Transverse colon (tissue), 4 donors: ENCODE measurements at regions not wholly inside any gene's neighbourhood (a gene's known extent, or its start where the extent isn't known, plus 50 kb on each side); places are given as distances from the start of the nearest gene placed in this dataset.

Experiments
- DNase-seq: peaks from one replicate; pipeline ENCODE4 v3.0.0-alpha.2; 2019
- H3K27ac ChIP-seq, 4 donors: fragments of 200-600 bp; sonication (generic); 2 replicates each; pipeline ENCODE4 v1.5.1; 2016 to 2018; ENCODE audit warnings: inconsistent platforms in 4 of 4
- H3K27me3 ChIP-seq: fragments of 200-600 bp; sonication (generic); 2 replicates; pipeline ENCODE4 v1.5.1; 2017; ENCODE audit warnings: inconsistent platforms
- H3K36me3 ChIP-seq, 4 donors: fragments of 200-600 bp; sonication (generic); 2 replicates each; pipeline ENCODE4 v1.5.1; 2017 to 2019; ENCODE audit warnings: inconsistent platforms in 4 of 4
- H3K4me1 ChIP-seq, 4 donors: fragments of 200-600 bp; sonication (generic); 2 replicates each; pipeline ENCODE4 v1.5.1; 2017 to 2020; ENCODE audit warnings: inconsistent platforms in 4 of 4
- H3K4me3 ChIP-seq, 4 donors: fragments of 200-600 bp; sonication (generic); 1 replicate in 1 of 4; 2 replicates in 3 of 4; pipeline versions ENCODE4 v1.5.1 to v1.6.1; 2017 to 2019; ENCODE audit warnings: inconsistent platforms in 4 of 4
- H3K9me3 ChIP-seq, 2 donors: fragments of 200-600 bp; sonication (generic); 2 replicates each; pipeline ENCODE4 v1.5.1; 2017 to 2019; ENCODE audit warnings: inconsistent platforms in 2 of 2
- EP300 ChIP-seq: sonication (generic); formaldehyde crosslinking; IDR thresholded peaks from one replicate; pipeline ENCODE4 v1.6.1; 2017; ENCODE audit warnings: antibody characterized with exemption, low read depth
- POLR2A ChIP-seq: fragments of 450-650 bp; IDR thresholded peaks from one replicate; pipeline ENCODE4 v1.6.1; 2016; ENCODE audit warnings: antibody characterized with exemption, mild to moderate bottlenecking, moderate library complexity
- POLR2AphosphoS5 ChIP-seq, 3 donors: sonication (generic); formaldehyde crosslinking; IDR thresholded peaks; one replicate each; pipeline ENCODE4 v1.6.1; 2016; ENCODE audit warnings: antibody characterized with exemption in 3 of 3
- WGBS, 2 donors: methylation state at CpG; one replicate each; pipeline ENCODE4 v1.1.5; 2018; ENCODE audit warnings: low coverage in 1 of 2; 5-methylcytosine and 5-hydroxymethylcytosine counted together
- in situ Hi-C, 4 donors: fragments of 200-750 bp; cut with MboI; loops; one replicate each; pipeline versions ENCODE4 v1.15.0 to v1.15.1; 2017; ENCODE audit warnings: low sequenced_read_pairs in 3 of 4, low pct_ligation_motif_present in 1 of 4, low pct_unique_long_range_greater_than_20kb in 1 of 4
- intact Hi-C: fragments of 100-400 bp; cut with DNase I; formaldehyde crosslinking; loops from one replicate; pipeline ENCODE4 v1.15.1; 2023; ENCODE audit warnings: low total_unique reads
- TF ChIP-seq, protein P1 (sequence below), 5 experiments: fragments of 200-600 bp in 3 of 5; fragments of 450-650 bp in 2 of 5; sonication (generic) in 3 of 5; IDR thresholded peaks; 1 replicate in 2 of 5; 2 replicates in 3 of 5; pipeline ENCODE4 v1.5.1; 2016 to 2017; ENCODE audit warnings: antibody characterized with exemption in 5 of 5, inconsistent platforms in 3 of 5, mild to moderate bottlenecking in 2 of 5, moderate library complexity in 1 of 5

DNA sequence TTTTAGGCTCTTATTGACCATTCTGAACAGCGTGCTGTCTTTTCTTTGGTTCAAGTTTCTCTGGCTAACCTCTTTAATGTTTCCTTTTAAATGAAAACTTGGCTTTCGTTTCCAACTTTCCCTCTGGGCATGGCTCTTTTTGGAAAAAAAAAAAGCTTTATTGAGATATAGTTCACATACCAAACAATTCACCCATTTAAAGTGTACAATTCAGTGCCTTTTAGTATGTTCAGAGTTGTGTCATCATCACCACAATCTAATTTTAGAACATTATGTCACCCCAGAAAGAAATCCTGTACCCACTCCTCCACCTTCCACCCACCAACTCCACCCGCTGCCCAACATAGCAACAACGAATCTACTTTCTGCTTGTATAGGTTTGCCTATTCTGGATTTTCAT is 322.4 kb downstream of the ADCYAP1 start:
- intact Hi-C loops = no loop called here
- WGBS, 2 donors = 75 to 83% methylated on average over 4 of the region's 4 CpGs
- Histone ChIP-seq H3K27me3 (no peaks in the 10 kb centered on the region), H3K4me1 (no peaks in the 10 kb centered on the region), H3K27ac (no peak overlapping the region), H3K9me3 (peaks cover 7 to 9% of the 10 kb centered on the region in 2 donors), H3K36me3 (no peaks in the 10 kb centered on the region), H3K4me3 (no peak overlapping the region)
- TF ChIP-seq POLR2A (no peak), POLR2AphosphoS5 (IDR thresholded peaks at IDR 0.05) (no peak), EP300 (no peak)
- TF ChIP-seq, protein P1, sequence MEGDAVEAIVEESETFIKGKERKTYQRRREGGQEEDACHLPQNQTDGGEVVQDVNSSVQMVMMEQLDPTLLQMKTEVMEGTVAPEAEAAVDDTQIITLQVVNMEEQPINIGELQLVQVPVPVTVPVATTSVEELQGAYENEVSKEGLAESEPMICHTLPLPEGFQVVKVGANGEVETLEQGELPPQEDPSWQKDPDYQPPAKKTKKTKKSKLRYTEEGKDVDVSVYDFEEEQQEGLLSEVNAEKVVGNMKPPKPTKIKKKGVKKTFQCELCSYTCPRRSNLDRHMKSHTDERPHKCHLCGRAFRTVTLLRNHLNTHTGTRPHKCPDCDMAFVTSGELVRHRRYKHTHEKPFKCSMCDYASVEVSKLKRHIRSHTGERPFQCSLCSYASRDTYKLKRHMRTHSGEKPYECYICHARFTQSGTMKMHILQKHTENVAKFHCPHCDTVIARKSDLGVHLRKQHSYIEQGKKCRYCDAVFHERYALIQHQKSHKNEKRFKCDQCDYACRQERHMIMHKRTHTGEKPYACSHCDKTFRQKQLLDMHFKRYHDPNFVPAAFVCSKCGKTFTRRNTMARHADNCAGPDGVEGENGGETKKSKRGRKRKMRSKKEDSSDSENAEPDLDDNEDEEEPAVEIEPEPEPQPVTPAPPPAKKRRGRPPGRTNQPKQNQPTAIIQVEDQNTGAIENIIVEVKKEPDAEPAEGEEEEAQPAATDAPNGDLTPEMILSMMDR (IDR thresholded peaks at IDR 0.05) = no peak
- DNase-seq = no peak
- in situ Hi-C loops = no loop called here

DNA sequence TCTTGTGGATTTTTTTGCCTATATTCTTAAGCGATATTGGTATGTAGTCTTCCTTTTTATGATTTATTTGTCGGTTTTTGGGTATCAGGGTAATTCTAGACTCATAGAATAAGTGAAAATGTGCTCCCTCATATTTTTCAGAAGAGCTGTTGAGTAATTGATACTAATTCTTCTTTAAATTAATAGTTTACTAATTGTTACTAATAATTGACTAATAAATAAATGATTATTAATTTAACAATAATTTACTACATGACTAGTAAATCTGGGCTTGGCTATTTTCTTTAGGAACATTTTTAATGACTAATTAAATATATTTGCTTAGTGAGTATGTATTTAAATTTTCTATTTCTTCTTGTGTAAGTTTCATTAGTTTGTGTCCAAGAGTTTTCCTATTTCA is 325.0 kb downstream of the ADCYAP1 start:
- in situ Hi-C loops (no loop called here), intact Hi-C loops (no loop called here)
- Histone ChIP-seq H3K9me3 (peaks cover 11 to 18% of the 10 kb centered on the region in 2 donors), H3K27me3 (no peaks in the 10 kb centered on the region), H3K36me3 (no peaks in the 10 kb centered on the region), H3K4me3 (no peak overlapping the region), H3K4me1 (no peaks in the 10 kb centered on the region), H3K27ac (no peak overlapping the region)
- 76 to 80% methylated on average over 2 of the region's 2 CpGs for WGBS, 2 donors
- DNase-seq = no peak
- no peak for TF ChIP-seq POLR2A
- TF ChIP-seq, protein P1 (IDR thresholded peaks at IDR 0.05) = no peak
- no peak for TF ChIP-seq POLR2AphosphoS5 (IDR thresholded peaks at IDR 0.05)
- TF ChIP-seq EP300 = no peak

DNA sequence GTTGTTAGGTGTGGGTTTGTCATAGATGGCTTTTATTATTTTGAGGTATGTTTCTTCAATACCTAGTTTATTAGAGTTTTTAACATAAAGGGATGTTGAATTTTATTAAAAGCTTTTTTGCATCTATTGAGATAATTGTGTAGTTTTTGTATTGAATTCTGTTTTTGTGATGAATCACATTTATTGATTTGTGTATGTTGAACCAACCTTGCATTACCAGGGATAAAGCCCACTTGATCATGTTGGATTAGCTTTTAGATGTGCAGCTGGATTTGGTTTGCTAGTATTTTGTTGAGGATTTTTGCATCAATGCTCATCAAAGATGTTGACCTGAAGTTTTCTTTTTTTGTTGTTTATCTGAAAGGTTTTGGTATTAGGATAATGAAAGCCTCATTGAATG is 328.2 kb downstream of the ADCYAP1 start:
- H3K27me3 ChIP-seq = no peaks in the 10 kb centered on the region
- in situ Hi-C loops = no loop called here
- H3K4me3 ChIP-seq = no peak overlapping the region
- no peak for TF ChIP-seq POLR2AphosphoS5 (IDR thresholded peaks at IDR 0.05)
- no peak for TF ChIP-seq POLR2A
- TF ChIP-seq, protein P1 (IDR thresholded peaks at IDR 0.05) = no peak
- TF ChIP-seq EP300 = no peak
- no peaks in the 10 kb centered on the region for H3K36me3 ChIP-seq
- intact Hi-C loops = no loop called here
- DNase-seq = no peak
- H3K4me1 ChIP-seq = no peaks in the 10 kb centered on the region
- peaks cover 16 to 22% of the 10 kb centered on the region in 2 donors for H3K9me3 ChIP-seq
- H3K27ac ChIP-seq = no peak overlapping the region

DNA sequence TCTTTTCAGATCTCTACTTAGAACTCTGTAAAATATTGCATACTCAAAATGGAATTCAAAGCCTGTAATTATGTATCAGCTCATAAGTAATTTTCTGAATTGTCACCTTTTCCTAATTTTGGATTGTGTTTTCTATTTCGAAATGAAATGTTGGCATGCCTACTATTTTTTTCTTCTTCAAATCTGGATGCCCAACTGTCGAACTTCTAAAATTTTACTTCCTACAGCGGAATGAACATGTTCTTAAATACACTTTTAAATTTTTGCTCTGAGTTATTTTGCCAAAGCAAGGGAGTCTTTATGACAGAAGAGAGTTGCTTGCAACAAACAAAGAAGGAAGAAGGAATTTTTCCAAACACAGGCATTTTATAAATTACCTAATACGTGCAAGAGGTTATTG is 336.0 kb downstream of the ADCYAP1 start:
- Histone ChIP-seq H3K4me3 (no peak overlapping the region), H3K27me3 (no peaks in the 10 kb centered on the region), H3K9me3 (peaks cover 3 to 6% of the 10 kb centered on the region in 2 donors), H3K27ac (no peak overlapping the region), H3K4me1 (no peaks in the 10 kb centered on the region), H3K36me3 (no peaks in the 10 kb centered on the region)
- no peak for DNase-seq
- in situ Hi-C loops (no loop called here), intact Hi-C loops (no loop called here)
- TF ChIP-seq POLR2A (no peak), POLR2AphosphoS5 (IDR thresholded peaks at IDR 0.05) (no peak), EP300 (no peak)
- TF ChIP-seq, protein P1 (IDR thresholded peaks at IDR 0.05) = no peak
- 69 to 81% methylated on average over 4 of the region's 4 CpGs for WGBS, 2 donors
